ENCODE measurements at regions not wholly inside any gene's neighbourhood (a gene's known extent, or its start where the extent isn't known, plus 50 kb on each side); places are given as distances from the start of the nearest gene placed in this dataset.

GRCh38 chr10:105352281-105352680 is 711.2 kb downstream of the SORCS3 start:
- Histone ChIP-seq H3K79me2 (ENCODE audit: control insufficient read depth in 1 of 2, insufficient read depth in 2 of 2, low read length in 2 of 2) (no peaks in the 10 kb centered on the region), H3K9me3 (ENCODE audit: insufficient read depth in 2 of 2, low read depth in 1 of 2, low read length in 1 of 2) (no peaks in the 10 kb centered on the region), H2AK5ac (ENCODE audit: low read depth, low read length) (no peak overlapping the region), H3K4me1 (replicated peaks in 1 of 4; ENCODE audit: control insufficient read depth in 3 of 4, insufficient read depth in 4 of 4, low read length in 3 of 4) (peaks cover 0 to 9% (median 1%) of the 10 kb centered on the region in 4 experiments; a peak in 3 of 7 replicates), H3K56ac (replicated peaks; ENCODE audit: insufficient read length, low read depth, low read length) (no peak overlapping the region), H4K20me1 (replicated peaks in 1 of 2; ENCODE audit: control insufficient read depth in 1 of 2, insufficient read depth in 2 of 2, low read length in 2 of 2) (no peaks in the 10 kb centered on the region), H2BK12ac (ENCODE audit: low read depth, low read length) (no peak overlapping the region), H4K8ac (ENCODE audit: extremely low read depth, insufficient read depth, low read length) (no peak overlapping the region; the same call in 1 of the 2 replicates), H3K4me3 (ENCODE audit: extremely low read depth in 1 of 4, insufficient read depth in 2 of 4, low read depth in 3 of 4, low read length in 4 of 4) (no peak overlapping the region), H3K9ac (replicated peaks in 1 of 4; ENCODE audit: extremely low read depth in 1 of 4, low read depth in 3 of 4, low read length in 3 of 4) (no peak overlapping the region), H3K23ac (ENCODE audit: insufficient read length) (no peak overlapping the region), H2BK120ac (replicated peaks; ENCODE audit: low read depth, low read length) (no peak overlapping the region), H3K27ac (ENCODE audit: low read depth, low read length) (no peak overlapping the region), H3K14ac (ENCODE audit: insufficient read length) (no peak overlapping the region), H2BK5ac (ENCODE audit: low read depth, low read length) (no peak overlapping the region), H3K79me1 (ENCODE audit: low read depth, low read length) (no peaks in the 10 kb centered on the region; the same call in 1 of the 2 replicates), H2BK15ac (ENCODE audit: low read length) (no peak overlapping the region), H3K4ac (replicated peaks; ENCODE audit: insufficient read length, low read depth, low read length) (no peak overlapping the region), H3K18ac (ENCODE audit: extremely low read depth, low read length) (no peak overlapping the region), H2BK20ac (ENCODE audit: low read length) (peak overlapping the region; percentile 1; the same call in 1 of the 2 replicates), H4K91ac (replicated peaks; ENCODE audit: insufficient read length, low read length) (no peak overlapping the region), H4K5ac (ENCODE audit: insufficient read length, low read depth, low read length) (no peak overlapping the region), H2AFZ (ENCODE audit: low read length) (no peak overlapping the region), H3K23me2 (ENCODE audit: low read depth, low read length) (no peaks in the 10 kb centered on the region), H3K4me2 (ENCODE audit: insufficient read depth in 1 of 2, low read depth in 2 of 2, low read length in 2 of 2) (no peak overlapping the region), H3K27me3 (replicated peaks in 1 of 4; ENCODE audit: control insufficient read depth in 3 of 4, extremely low read depth in 1 of 4, insufficient read depth in 3 of 4, low read length in 3 of 4) (no peaks in the 10 kb centered on the region), H3K36me3 (ENCODE audit: control insufficient read depth in 2 of 4, insufficient read depth in 4 of 4, low read length in 3 of 4) (no peaks in the 10 kb centered on the region)
- WGBS, 2 experiments (ENCODE audit: extremely low coverage in 1 of 2, insufficient coverage in 1 of 2, insufficient read length in 1 of 2, insufficient replicate concordance in 2 of 2, low coverage in 1 of 2, low lambda C conversion rate in 2 of 2, missing lambda C conversion rate in 1 of 2): 87% methylated on average over 2 of the region's 2 CpGs; no CpG with 5 or more reads in 1 of the 2 experiments
- POLR2A ChIA-PET (ENCODE audit: partially characterized antibody): no interaction called here
- CTCF ChIA-PET (ENCODE audit: partially characterized antibody): interaction anchor here (1.0 to 1.7 kb wide), 2 partner anchors 9 to 41 kb away, joined by 3 read pairs; no protein-coding TSS in a partner anchor
- no peak for DNase-seq (ENCODE audit: low read depth in 1 of 2, low spot score in 2 of 2)
- no peak for FAIRE-seq
- TF ChIP-seq EZH2 (IDR thresholded peaks at IDR 0.05; ENCODE audit: low read depth, low read length, severe bottlenecking) (no peak), SP1 (IDR thresholded peaks at IDR 0.05; ENCODE audit: low read depth, low read length) (no peak), KDM1A (IDR thresholded peaks at IDR 0.05; ENCODE audit: borderline replicate concordance, low read length) (no peak), SP2 (IDR thresholded peaks at IDR 0.05; ENCODE audit: low read length) (no peak), TCF12 (IDR thresholded peaks at IDR 0.05; ENCODE audit: low read depth, low read length) (no peak), RNF2 (IDR thresholded peaks at IDR 0.05; ENCODE audit: borderline replicate concordance, low read depth, low read length, missing control alignments, poor library complexity, severe bottlenecking) (no peak), BACH1 (IDR thresholded peaks at IDR 0.05; ENCODE audit: low read length) (no peak), MAX (IDR thresholded peaks at IDR 0.05) (no peak), ASH2L (IDR thresholded peaks at IDR 0.05; ENCODE audit: low read length) (no peak), SAP30 (IDR thresholded peaks at IDR 0.05; ENCODE audit: insufficient read depth, insufficient replicate concordance, low read length) (no peak), PHF8 (conservative IDR thresholded peaks at IDR 0.05; ENCODE audit: low read depth, low read length) (no peak), POLR2AphosphoS5 (IDR thresholded peaks at IDR 0.05; ENCODE audit: low read depth, low read length) (no peak), SP4 (IDR thresholded peaks at IDR 0.05; ENCODE audit: low read length) (no peak), CHD1 (IDR thresholded peaks at IDR 0.05; ENCODE audit: low read depth, low read length) (no peak)
